ENCODE measurements at regions not wholly inside any gene's neighbourhood (a gene's known extent, or its start where the extent isn't known, plus 50 kb on each side); places are given as distances from the start of the nearest gene placed in this dataset.

- no peaks in the 10 kb centered on the region for H3K4me1 Mint-ChIP-seq (ENCODE audit: low read depth)
- H3K27ac Mint-ChIP-seq, result no peak overlapping the region
- H3K27me3 Mint-ChIP-seq (ENCODE audit: insufficient read depth), result peaks cover 5% of the 10 kb centered on the region
- DNase-seq, result no peak
- no peaks in the 10 kb centered on the region for H3K36me3 Mint-ChIP-seq (ENCODE audit: low read depth)
- H3K4me3 Mint-ChIP-seq, result no peak overlapping the region
- no peaks in the 10 kb centered on the region for H3K9me3 Mint-ChIP-seq
- TF ChIP-seq, protein P1, sequence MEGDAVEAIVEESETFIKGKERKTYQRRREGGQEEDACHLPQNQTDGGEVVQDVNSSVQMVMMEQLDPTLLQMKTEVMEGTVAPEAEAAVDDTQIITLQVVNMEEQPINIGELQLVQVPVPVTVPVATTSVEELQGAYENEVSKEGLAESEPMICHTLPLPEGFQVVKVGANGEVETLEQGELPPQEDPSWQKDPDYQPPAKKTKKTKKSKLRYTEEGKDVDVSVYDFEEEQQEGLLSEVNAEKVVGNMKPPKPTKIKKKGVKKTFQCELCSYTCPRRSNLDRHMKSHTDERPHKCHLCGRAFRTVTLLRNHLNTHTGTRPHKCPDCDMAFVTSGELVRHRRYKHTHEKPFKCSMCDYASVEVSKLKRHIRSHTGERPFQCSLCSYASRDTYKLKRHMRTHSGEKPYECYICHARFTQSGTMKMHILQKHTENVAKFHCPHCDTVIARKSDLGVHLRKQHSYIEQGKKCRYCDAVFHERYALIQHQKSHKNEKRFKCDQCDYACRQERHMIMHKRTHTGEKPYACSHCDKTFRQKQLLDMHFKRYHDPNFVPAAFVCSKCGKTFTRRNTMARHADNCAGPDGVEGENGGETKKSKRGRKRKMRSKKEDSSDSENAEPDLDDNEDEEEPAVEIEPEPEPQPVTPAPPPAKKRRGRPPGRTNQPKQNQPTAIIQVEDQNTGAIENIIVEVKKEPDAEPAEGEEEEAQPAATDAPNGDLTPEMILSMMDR (IDR thresholded peaks at IDR 0.05), result no peak
Observed at GRCh38 chr18:25675123-25675850, 323.3 kb upstream of the ZNF521 start.

GRCh38 chr18:25674183-25674582, 322.2 kb upstream of the ZNF521 start:
- no peaks in the 10 kb centered on the region for H3K4me1 Mint-ChIP-seq (ENCODE audit: low read depth)
- H3K27ac Mint-ChIP-seq, result no peak overlapping the region
- H3K36me3 Mint-ChIP-seq (ENCODE audit: low read depth), result no peaks in the 10 kb centered on the region
- H3K27me3 Mint-ChIP-seq (ENCODE audit: insufficient read depth), result peaks cover 5% of the 10 kb centered on the region
- DNase-seq, result no peak
- TF ChIP-seq, protein P1 (IDR thresholded peaks at IDR 0.05), result no peak
- no peak overlapping the region for H3K4me3 Mint-ChIP-seq
- H3K9me3 Mint-ChIP-seq, result no peaks in the 10 kb centered on the region

DNA sequence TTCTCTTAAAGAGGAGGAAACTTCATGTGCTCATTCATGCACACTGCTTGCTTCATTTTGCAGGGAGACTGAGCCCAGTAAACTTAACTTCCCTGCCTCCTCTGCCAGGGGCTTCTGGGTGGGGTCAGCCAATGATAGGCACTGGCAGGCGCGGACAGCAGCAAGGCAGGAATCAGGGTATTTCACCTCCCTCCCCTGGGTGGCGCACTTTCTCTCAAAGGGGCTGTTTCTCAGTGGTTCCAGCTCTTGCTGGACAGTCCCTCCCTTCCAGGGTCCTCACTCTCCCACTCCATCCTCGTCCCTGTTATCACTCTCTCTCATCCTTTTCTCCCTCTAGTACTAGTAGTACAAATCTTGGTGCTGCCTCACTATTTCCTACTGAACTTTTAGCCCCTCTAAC, 320.5 kb upstream of the ZNF521 start:
- H3K27me3 Mint-ChIP-seq (ENCODE audit: insufficient read depth), result peaks cover 5% of the 10 kb centered on the region
- H3K36me3 Mint-ChIP-seq (ENCODE audit: low read depth), result no peaks in the 10 kb centered on the region
- no peak overlapping the region for H3K4me3 Mint-ChIP-seq
- no peaks in the 10 kb centered on the region for H3K9me3 Mint-ChIP-seq
- no peak for DNase-seq
- TF ChIP-seq, protein P1 (IDR thresholded peaks at IDR 0.05), result peak; percentile 45; the same call in 1 of the 2 replicates
- H3K27ac Mint-ChIP-seq, result no peak overlapping the region
- H3K4me1 Mint-ChIP-seq (ENCODE audit: low read depth), result no peaks in the 10 kb centered on the region

GRCh38 chr18:25669741-25670140, 317.8 kb upstream of the ZNF521 start:
- no peak overlapping the region for H3K27ac Mint-ChIP-seq
- TF ChIP-seq, protein P1 (IDR thresholded peaks at IDR 0.05), result peak; percentile 61
- no peaks in the 10 kb centered on the region for H3K4me1 Mint-ChIP-seq (ENCODE audit: low read depth)
- H3K27me3 Mint-ChIP-seq (ENCODE audit: insufficient read depth), result peaks cover 5% of the 10 kb centered on the region
- peak; percentile 31 for DNase-seq
- no peaks in the 10 kb centered on the region for H3K9me3 Mint-ChIP-seq
- H3K36me3 Mint-ChIP-seq (ENCODE audit: low read depth), result no peaks in the 10 kb centered on the region
- no peak overlapping the region for H3K4me3 Mint-ChIP-seq

DNA sequence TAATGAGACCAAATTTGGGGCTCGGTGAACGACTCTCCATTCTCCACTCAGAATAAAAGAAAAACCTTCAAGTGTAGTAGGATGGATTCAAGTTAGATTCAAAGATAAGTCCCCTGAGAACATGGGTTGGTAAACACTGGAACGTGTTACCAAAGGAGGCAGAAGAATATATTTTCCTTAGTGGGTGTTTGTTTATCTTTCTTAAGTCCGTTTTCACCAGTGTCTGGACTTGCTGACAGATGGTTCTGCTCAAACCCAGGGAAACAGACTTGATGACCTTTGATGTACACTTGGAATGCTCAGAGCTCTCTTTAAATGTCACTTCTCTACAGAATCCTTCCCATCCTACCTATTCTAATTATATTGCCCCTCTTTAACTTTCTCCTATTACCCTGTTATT, 310.3 kb upstream of the ZNF521 start:
- no peaks in the 10 kb centered on the region for H3K36me3 Mint-ChIP-seq (ENCODE audit: low read depth)
- H3K9me3 Mint-ChIP-seq, result no peaks in the 10 kb centered on the region
- DNase-seq, result no peak
- H3K27ac Mint-ChIP-seq, result no peak overlapping the region
- peaks cover 8% of the 10 kb centered on the region for H3K4me1 Mint-ChIP-seq (ENCODE audit: low read depth)
- TF ChIP-seq, protein P1 (IDR thresholded peaks at IDR 0.05), result no peak
- H3K4me3 Mint-ChIP-seq, result no peak overlapping the region
- no peaks in the 10 kb centered on the region; the same call in 1 of the 2 replicates for H3K27me3 Mint-ChIP-seq (ENCODE audit: insufficient read depth)
